ENCODE measurements at regions not wholly inside any gene's neighbourhood (a gene's known extent, or its start where the extent isn't known, plus 50 kb on each side); places are given as distances from the start of the nearest gene placed in this dataset.

DNA sequence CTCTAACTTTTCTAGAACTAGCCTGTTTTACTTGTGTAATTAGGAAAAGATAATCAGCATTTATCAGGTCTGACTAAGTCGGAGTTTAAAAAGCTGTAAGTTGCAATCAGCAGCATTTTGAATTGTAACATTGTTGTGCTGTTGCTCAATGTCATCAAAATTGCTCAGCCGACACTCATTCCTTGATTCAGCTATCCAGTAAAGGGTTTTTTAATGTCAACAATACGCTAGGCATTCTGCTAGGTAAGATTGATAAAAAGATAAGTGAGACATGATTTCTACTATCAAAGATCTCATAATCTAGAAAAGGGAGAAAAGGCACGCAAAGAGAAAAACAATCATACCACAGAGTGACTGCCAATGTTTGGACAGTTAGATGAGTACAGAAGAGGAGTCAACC lies 327.1 kb upstream of the CDH2 start:
- Histone ChIP-seq H3K9me3 (no peaks in the 10 kb centered on the region), H3K27me3 (replicated peaks; ENCODE audit: control insufficient read depth, insufficient read depth, low read length) (no peaks in the 10 kb centered on the region), H3K4me3 (ENCODE audit: low read depth, low read length) (no peak overlapping the region), H3K36me3 (ENCODE audit: control insufficient read depth, insufficient read depth, low read length) (no peaks in the 10 kb centered on the region), H3K4me1 (no peaks in the 10 kb centered on the region)
- CTCF ChIA-PET: no interaction called here
- Mint-ChIP-seq H3K36me3 (ENCODE audit: insufficient read depth, unreplicated experiment) (no peaks in the 10 kb centered on the region), H3K4me1 (ENCODE audit: low read depth, unreplicated experiment) (no peaks in the 10 kb centered on the region), H3K9me3 (ENCODE audit: unreplicated experiment) (no peaks in the 10 kb centered on the region), H3K27ac (ENCODE audit: unreplicated experiment) (no peak overlapping the region), H3K27me3 (ENCODE audit: insufficient read depth, unreplicated experiment) (peaks cover 4% of the 10 kb centered on the region), H3K4me3 (ENCODE audit: unreplicated experiment) (no peak overlapping the region)
- DNase-seq: no peak
- TF ChIP-seq CTCF (IDR thresholded peaks at IDR 0.05; ENCODE audit: insufficient read depth in 1 of 2, low read depth in 1 of 2, low read length in 1 of 2, severe bottlenecking in 1 of 2, unreplicated experiment in 1 of 2): no peak
- POLR2A ChIA-PET: no interaction called here
- intact Hi-C loops (cut with micrococcal nuclease; ENCODE audit: unreplicated experiment): no loop called here
- BruUV-seq (replicated peaks): no TSS peak

GRCh38 chr18:28494151-28494550 lies 317.2 kb upstream of the CDH2 start:
- H3K27ac Mint-ChIP-seq (ENCODE audit: unreplicated experiment): no peak overlapping the region
- Histone ChIP-seq H3K9me3 (no peaks in the 10 kb centered on the region), H3K4me3 (ENCODE audit: low read depth, low read length) (no peak overlapping the region), H3K27me3 (replicated peaks; ENCODE audit: control insufficient read depth, insufficient read depth, low read length) (no peaks in the 10 kb centered on the region), H3K4me1 (no peaks in the 10 kb centered on the region), H3K36me3 (ENCODE audit: control insufficient read depth, insufficient read depth, low read length) (no peaks in the 10 kb centered on the region)
- intact Hi-C loops (cut with micrococcal nuclease; ENCODE audit: unreplicated experiment): no loop called here
- peaks cover 5% of the 10 kb centered on the region for H3K27me3 Mint-ChIP-seq (ENCODE audit: insufficient read depth, unreplicated experiment)
- peak in 1 of 2 experiments; percentile 8 for DNase-seq
- no peak overlapping the region for H3K4me3 Mint-ChIP-seq (ENCODE audit: unreplicated experiment)
- no peak for TF ChIP-seq CTCF (IDR thresholded peaks at IDR 0.05; ENCODE audit: insufficient read depth in 1 of 2, low read depth in 1 of 2, low read length in 1 of 2, severe bottlenecking in 1 of 2, unreplicated experiment in 1 of 2)
- H3K9me3 Mint-ChIP-seq (ENCODE audit: unreplicated experiment): no peaks in the 10 kb centered on the region
- ChIA-PET POLR2A (no interaction called here), CTCF (no interaction called here)
- H3K4me1 Mint-ChIP-seq (ENCODE audit: low read depth, unreplicated experiment): no peaks in the 10 kb centered on the region
- no peaks in the 10 kb centered on the region for H3K36me3 Mint-ChIP-seq (ENCODE audit: insufficient read depth, unreplicated experiment)
- no TSS peak for BruUV-seq (replicated peaks)

GRCh38 chr18:28485918-28486317 lies 309.0 kb upstream of the CDH2 start:
- H3K4me3 Mint-ChIP-seq (ENCODE audit: unreplicated experiment): no peak overlapping the region
- no peaks in the 10 kb centered on the region for H3K4me1 Mint-ChIP-seq (ENCODE audit: low read depth, unreplicated experiment)
- DNase-seq: no peak
- no peak for TF ChIP-seq CTCF (IDR thresholded peaks at IDR 0.05; ENCODE audit: insufficient read depth in 1 of 2, low read depth in 1 of 2, low read length in 1 of 2, severe bottlenecking in 1 of 2, unreplicated experiment in 1 of 2)
- H3K27me3 Mint-ChIP-seq (ENCODE audit: insufficient read depth, unreplicated experiment): no peaks in the 10 kb centered on the region
- ChIA-PET POLR2A (no interaction called here), CTCF (no interaction called here)
- H3K4me3 ChIP-seq (ENCODE audit: low read depth, low read length): no peak overlapping the region
- no peaks in the 10 kb centered on the region for H3K4me1 ChIP-seq
- no peaks in the 10 kb centered on the region for H3K36me3 ChIP-seq (ENCODE audit: control insufficient read depth, insufficient read depth, low read length)
- BruUV-seq (replicated peaks): no TSS peak
- no peak overlapping the region for H3K27ac Mint-ChIP-seq (ENCODE audit: unreplicated experiment)
- H3K9me3 Mint-ChIP-seq (ENCODE audit: unreplicated experiment): no peaks in the 10 kb centered on the region
- intact Hi-C loops (cut with micrococcal nuclease; ENCODE audit: unreplicated experiment): no loop called here
- H3K36me3 Mint-ChIP-seq (ENCODE audit: insufficient read depth, unreplicated experiment): no peaks in the 10 kb centered on the region
- no peaks in the 10 kb centered on the region for H3K27me3 ChIP-seq (replicated peaks; ENCODE audit: control insufficient read depth, insufficient read depth, low read length)
- H3K9me3 ChIP-seq: no peaks in the 10 kb centered on the region
